C4-2B (cell line): ENCODE measurements at regions not wholly inside any gene's neighbourhood (a gene's known extent, or its start where the extent isn't known, plus 50 kb on each side); places are given as distances from the start of the nearest gene placed in this dataset.
"Not testable (repeated sequence)": the region's sequence is repeated elsewhere in the genome, so short reads cannot be mapped to it uniquely, and the experiment has no call there.

Experiments used
- H3K27ac ChIP-seq: fragments of 450-650 bp; 2 replicates; pipeline ENCODE4 v1.5.1; 2017
- CTCF ChIP-seq: fragments of 450-650 bp; conservative IDR thresholded peaks from 2 replicates; pipeline ENCODE4 v1.5.1; 2017; ENCODE audit warnings: mild to moderate bottlenecking
- ZFX ChIP-seq: fragments of 450-650 bp; IDR thresholded peaks from 2 replicates; pipeline ENCODE4 v1.6.1; 2017

- H3K27ac ChIP-seq = no peak overlapping the region
- TF ChIP-seq CTCF (no peak), ZFX (no peak)
Observed at GRCh38 chr5:101326766-101327165, 423.7 kb upstream of the ST8SIA4 start.

GRCh38 chr5:101316401-101316800 lies 413.3 kb upstream of the ST8SIA4 start:
- H3K27ac ChIP-seq = not testable (repeated sequence)

- TF ChIP-seq ZFX = no peak
- no peak for TF ChIP-seq CTCF
- H3K27ac ChIP-seq = no peak overlapping the region
Observed at GRCh38 chr5:101306391-101307137, 403.5 kb upstream of the ST8SIA4 start.

GRCh38 chr5:101296477-101296876 lies 393.4 kb upstream of the ST8SIA4 start:
- no peak for TF ChIP-seq CTCF
- TF ChIP-seq ZFX = no peak
- H3K27ac ChIP-seq = no peak overlapping the region

GRCh38 chr5:101292199-101292598 lies 389.1 kb upstream of the ST8SIA4 start:
- no peak overlapping the region for H3K27ac ChIP-seq
- no peak for TF ChIP-seq CTCF
- TF ChIP-seq ZFX = no peak

GRCh38 chr5:101290761-101291160 lies 387.7 kb upstream of the ST8SIA4 start:
- not testable (repeated sequence) for H3K27ac ChIP-seq

- TF ChIP-seq ZFX (no peak), CTCF (no peak)
- no peak overlapping the region for H3K27ac ChIP-seq
Observed at GRCh38 chr5:101288633-101289032, 385.6 kb upstream of the ST8SIA4 start.

GRCh38 chr5:101284736-101285375 lies 381.8 kb upstream of the ST8SIA4 start:
- H3K27ac ChIP-seq = no peak overlapping the region
- TF ChIP-seq CTCF (no peak), ZFX (no peak)

GRCh38 chr5:101283938-101284337 lies 380.9 kb upstream of the ST8SIA4 start:
- not testable (repeated sequence) for H3K27ac ChIP-seq
